SK-N-MC (cell line): ENCODE measurements at regions not wholly inside any gene's neighbourhood (a gene's known extent, or its start where the extent isn't known, plus 50 kb on each side); places are given as distances from the start of the nearest gene placed in this dataset.

Experiments
- FOXP2 ChIP-seq: optimal IDR thresholded peaks from 2 replicates; pipeline ENCODE3; 2011; ENCODE audit warnings: mild to moderate bottlenecking, moderate library complexity; ENCODE audit not compliant: insufficient read depth; ENCODE audit errors: extremely low read length, control extremely low read depth
- POLR2AphosphoS5 ChIP-seq: IDR thresholded peaks from 2 replicates; pipeline ENCODE4 v1.6.1; 2012; ENCODE audit warnings: mild to moderate bottlenecking, low read depth, low read length, borderline replicate concordance

GRCh38 chr10:88205842-88206446, 342.5 kb downstream of the PTEN start:
- TF ChIP-seq FOXP2 (no peak), POLR2AphosphoS5 (no peak)
